ENCODE measurements at regions not wholly inside any gene's neighbourhood (a gene's known extent, or its start where the extent isn't known, plus 50 kb on each side); places are given as distances from the start of the nearest gene placed in this dataset.

- H3K14ac ChIP-seq (replicated peaks; ENCODE audit: low read depth, low read length), result no peak overlapping the region
- no peak overlapping the region for H3K18ac ChIP-seq (ENCODE audit: low read depth, low read length)
- no peaks in the 10 kb centered on the region for H3K9me1 ChIP-seq (ENCODE audit: insufficient read depth, low read length)
- H3K9ac ChIP-seq (ENCODE audit: low read depth, low read length), result no peak overlapping the region
- H3K79me1 ChIP-seq (ENCODE audit: low read depth in 1 of 2, low read length in 2 of 2), result no peaks in the 10 kb centered on the region
- H3K27ac ChIP-seq (ENCODE audit: insufficient read depth, low read length), result no peak overlapping the region
- no peak overlapping the region for H4K5ac ChIP-seq (ENCODE audit: low read depth, low read length)
- no peak overlapping the region for H2BK120ac ChIP-seq (ENCODE audit: low read depth, low read length)
- H2BK15ac ChIP-seq (ENCODE audit: low read depth, low read length), result no peak overlapping the region
- H3K4me3 ChIP-seq (ENCODE audit: insufficient read depth, low read depth, low read length), result no peak overlapping the region
- no peaks in the 10 kb centered on the region for H3K4me1 ChIP-seq (ENCODE audit: control insufficient read depth, insufficient read depth, low read length)
- intact Hi-C loops (cut with micrococcal nuclease), result no loop called here
- no peaks in the 10 kb centered on the region for H3K36me3 ChIP-seq (ENCODE audit: control insufficient read depth, insufficient read depth, low read length)
- H3K9me3 ChIP-seq (ENCODE audit: control insufficient read depth, insufficient read depth, low read length), result no peaks in the 10 kb centered on the region; the same call in 1 of the 2 replicates
- WGBS, 2 experiments (ENCODE audit: extremely low coverage in 2 of 2, insufficient read length in 1 of 2), result no CpG with 5 or more reads among the region's 4 CpGs
- no peak overlapping the region for H4K8ac ChIP-seq (ENCODE audit: low read depth in 2 of 2, low read length in 2 of 2)
- H3K56ac ChIP-seq (ENCODE audit: extremely low read depth, insufficient read depth, low read length), result no peak overlapping the region
- no peak overlapping the region for H3K4me2 ChIP-seq (ENCODE audit: low read depth, low read length)
- no peaks in the 10 kb centered on the region for H4K20me1 ChIP-seq (ENCODE audit: insufficient read depth, low read length)
- in situ Hi-C loops (cut with MboI; ENCODE audit: low sequenced_read_pairs), result no loop called here
- H2AK9ac ChIP-seq (replicated peaks; ENCODE audit: low read depth, low read length, poor library complexity), result no peak overlapping the region
- no TSS peak for BruUV-seq (replicated peaks)
- no peak overlapping the region for H4K91ac ChIP-seq (ENCODE audit: insufficient read depth, low read depth, low read length)
- H2AK5ac ChIP-seq (ENCODE audit: low read depth, low read length), result no peak overlapping the region
- dilution Hi-C loops (cut with HindIII; ENCODE audit: low sequenced_read_pairs, unreplicated experiment), result no loop called here
- ATAC-seq (ENCODE audit: low read depth), result no peak
- DNase-seq, result no peak
- ChIA-PET POLR2A (ENCODE audit: unreplicated experiment) (no interaction called here), CTCF (no interaction called here)
- no peak overlapping the region for H3K4ac ChIP-seq (ENCODE audit: low read depth, low read length)
- H2BK5ac ChIP-seq (ENCODE audit: low read depth, low read length, poor library complexity, severe bottlenecking), result no peak overlapping the region
- H2BK20ac ChIP-seq (ENCODE audit: low read depth, low read length), result no peak overlapping the region
- no peak overlapping the region for H3K23ac ChIP-seq (ENCODE audit: low read depth, low read length)
- TF ChIP-seq ELK1 (IDR thresholded peaks at IDR 0.05; ENCODE audit: borderline replicate concordance, low read depth, low read length) (no peak), RFX5 (IDR thresholded peaks at IDR 0.05; ENCODE audit: low read depth, low read length) (no peak), SMC3 (IDR thresholded peaks at IDR 0.05; ENCODE audit: low read depth, low read length) (no peak), MAZ (IDR thresholded peaks at IDR 0.05; ENCODE audit: borderline replicate concordance, low read depth, low read length) (no peak), BHLHE40 (IDR thresholded peaks at IDR 0.05; ENCODE audit: low read depth, low read length) (no peak)
- H2AFZ ChIP-seq (replicated peaks; ENCODE audit: low read length, poor library complexity), result no peak overlapping the region
- no peaks in the 10 kb centered on the region for H3K27me3 ChIP-seq (ENCODE audit: control insufficient read depth, insufficient read depth, low read length)
Measured at GRCh38 chr13:90397503-90397902, 950.0 kb upstream of the MIR17HG start.

Measured in IMR-90 (cell line).